ENCODE measurements at regions not wholly inside any gene's neighbourhood (a gene's known extent, or its start where the extent isn't known, plus 50 kb on each side); places are given as distances from the start of the nearest gene placed in this dataset.

- Histone ChIP-seq H3K4me1 (ENCODE audit: insufficient read depth) (peaks cover 4% of the 10 kb centered on the region), H3K27me3 (no peaks in the 10 kb centered on the region), H3K36me3 (no peaks in the 10 kb centered on the region), H3K4me3 (peak overlapping the region; percentile 18), H3K9me3 (no peaks in the 10 kb centered on the region), H3K27ac (no peak overlapping the region)
- TF ChIP-seq EP300 (IDR thresholded peaks at IDR 0.05): no peak
- no peak for TF ChIP-seq POLR2A (IDR thresholded peaks at IDR 0.05)
- TF ChIP-seq CTCF (IDR thresholded peaks at IDR 0.05): no peak
- intact Hi-C loops (cut with DNase I): no loop called here
- no peak for DNase-seq
- 13 to 28% (median 26%) methylated on average over 34 of the region's 34 CpGs for WGBS, 3 donors
Measured at GRCh38 chr10:132994185-132994796, 51.9 kb upstream of the CFAP46 start.

GRCh38 chr10:132993271-132994184 is 51.2 kb upstream of the CFAP46 start:
- H3K27me3 ChIP-seq: no peaks in the 10 kb centered on the region
- H3K4me3 ChIP-seq: no peak overlapping the region
- no peaks in the 10 kb centered on the region for H3K36me3 ChIP-seq
- peak in 1 of 5 donors; percentile 14 for DNase-seq
- H3K9me3 ChIP-seq: no peaks in the 10 kb centered on the region
- intact Hi-C loops (cut with DNase I): no loop called here
- H3K27ac ChIP-seq: no peak overlapping the region
- peaks cover 4% of the 10 kb centered on the region for H3K4me1 ChIP-seq (ENCODE audit: insufficient read depth)
- 88 to 91% (median 90%) methylated on average over 42 to 43 of the region's 43 CpGs for WGBS, 3 donors
- no peak for TF ChIP-seq EP300 (IDR thresholded peaks at IDR 0.05)
- no peak for TF ChIP-seq POLR2A (IDR thresholded peaks at IDR 0.05)
- no peak for TF ChIP-seq CTCF (IDR thresholded peaks at IDR 0.05)

DNA sequence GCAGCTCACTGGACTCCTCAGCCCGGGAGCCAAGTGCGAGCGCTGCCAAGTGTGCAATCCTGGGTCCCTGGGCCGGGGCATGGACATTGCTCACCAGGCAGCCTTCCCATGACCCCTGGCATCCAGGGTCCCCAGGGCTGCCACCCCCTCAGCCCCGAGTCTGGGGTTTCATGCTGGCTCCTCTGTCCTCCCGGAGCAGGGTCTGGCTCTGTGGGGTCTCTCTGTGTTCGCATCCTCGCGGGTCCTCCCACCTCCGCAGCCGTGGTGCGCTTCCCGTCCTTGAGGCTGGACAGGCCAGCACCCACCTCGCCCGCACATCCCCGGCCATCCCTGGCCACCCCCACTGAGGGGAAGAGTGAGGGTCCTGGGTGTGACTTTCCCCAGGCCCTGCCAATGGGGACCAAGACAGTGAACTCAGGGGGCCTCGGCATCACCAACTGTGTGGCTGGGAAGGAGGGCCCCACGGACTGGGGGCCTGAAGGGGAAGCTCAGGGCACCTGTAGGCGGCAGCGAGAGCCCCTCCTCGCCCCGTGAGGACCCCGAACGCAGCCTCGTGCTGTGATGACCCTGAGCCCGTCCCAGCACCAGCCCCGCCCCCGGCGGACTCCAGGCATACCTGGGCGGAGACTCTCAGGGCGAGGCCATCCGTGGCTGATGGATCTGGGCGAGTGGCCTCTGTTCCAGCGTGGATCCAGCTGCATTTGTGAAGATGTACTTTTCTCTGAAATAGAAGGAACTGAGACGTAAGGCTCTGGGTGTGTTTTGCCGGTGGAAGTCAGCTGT is 50.3 kb upstream of the CFAP46 start:
- DNase-seq: peak in 1 of 5 donors; percentile 6
- TF ChIP-seq POLR2A (IDR thresholded peaks at IDR 0.05) (no peak), EP300 (IDR thresholded peaks at IDR 0.05) (no peak), CTCF (IDR thresholded peaks at IDR 0.05) (no peak)
- H3K27me3 ChIP-seq: no peaks in the 10 kb centered on the region

More for the DNA sequence above, 50.3 kb upstream of the CFAP46 start:
- H3K4me3 ChIP-seq: no peak overlapping the region
- no peak overlapping the region for H3K27ac ChIP-seq
- H3K4me1 ChIP-seq (ENCODE audit: insufficient read depth): peaks cover 4% of the 10 kb centered on the region
- intact Hi-C loops (cut with DNase I): no loop called here
- no peaks in the 10 kb centered on the region for H3K36me3 ChIP-seq
- no peaks in the 10 kb centered on the region for H3K9me3 ChIP-seq
- WGBS, 3 donors: 83 to 92% (median 85%) methylated on average over 22 to 36 of the region's 36 CpGs

Data from ovary (tissue), 7 donors.